Cardiac muscle cell (in vitro differentiated cells and primary cell): ENCODE measurements at regions not wholly inside any gene's neighbourhood (a gene's known extent, or its start where the extent isn't known, plus 50 kb on each side); places are given as distances from the start of the nearest gene placed in this dataset.

Source experiments
- DNase-seq, 2 donors: peaks; one replicate each; pipeline versions ENCODE4 v3.0.0 to v3.0.0-alpha.2; 2010 to 2017; ENCODE audit warnings: low read depth in 1 of 2, low spot score in 1 of 2
- H3K27ac ChIP-seq: fragments of 200-600 bp; sonication (generic); 2 replicates; pipeline ENCODE4 v1.5.1; 2016
- H3K27me3 ChIP-seq: fragments of 200-600 bp; sonication (generic); 2 replicates; pipeline ENCODE4 v1.6.0; 2016; ENCODE audit warnings: control low read depth
- H3K36me3 ChIP-seq: fragments of 200-600 bp; sonication (generic); 2 replicates; pipeline ENCODE4 v1.5.1; 2016; ENCODE audit warnings: control low read depth
- H3K4me1 ChIP-seq: fragments of 200-600 bp; sonication (generic); 2 replicates; pipeline ENCODE4 v1.8.1; 2017; ENCODE audit warnings: low read depth, mild to moderate bottlenecking, mixed run types
- H3K4me3 ChIP-seq: fragments of 200-600 bp; sonication (generic); 2 replicates; pipeline ENCODE4 v1.5.1; 2016; ENCODE audit warnings: mild to moderate bottlenecking
- H3K9me3 ChIP-seq: fragments of 200-600 bp; sonication (generic); 2 replicates; pipeline ENCODE4 v1.5.1; 2017; ENCODE audit warnings: low read depth, mild to moderate bottlenecking, control low read depth
- TF ChIP-seq, protein P1 (sequence below): IDR thresholded peaks from 2 replicates; pipeline ENCODE4 v1.5.1; 2012; ENCODE audit warnings: low read depth, mild to moderate bottlenecking, low read length

DNA sequence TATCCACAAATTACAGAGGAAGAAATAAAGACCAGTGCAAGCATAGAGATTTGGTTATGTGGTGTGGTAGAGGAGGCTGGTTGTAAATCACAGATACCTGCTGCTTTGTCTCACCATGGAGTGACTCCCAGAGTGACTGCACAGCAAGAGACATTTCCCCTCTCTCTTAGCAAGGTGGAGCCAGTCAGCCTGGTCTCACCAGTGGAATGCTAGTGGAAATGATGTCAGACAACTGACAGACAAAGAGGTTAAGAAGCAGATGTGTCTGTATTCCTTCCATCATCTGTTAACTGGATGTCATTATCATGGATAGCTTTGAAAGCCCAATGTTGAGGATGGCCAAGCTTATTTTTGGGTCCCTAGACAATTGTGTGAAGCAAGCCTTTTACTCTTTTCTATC is 509.4 kb upstream of the SEMA6A start:
- TF ChIP-seq, protein P1, sequence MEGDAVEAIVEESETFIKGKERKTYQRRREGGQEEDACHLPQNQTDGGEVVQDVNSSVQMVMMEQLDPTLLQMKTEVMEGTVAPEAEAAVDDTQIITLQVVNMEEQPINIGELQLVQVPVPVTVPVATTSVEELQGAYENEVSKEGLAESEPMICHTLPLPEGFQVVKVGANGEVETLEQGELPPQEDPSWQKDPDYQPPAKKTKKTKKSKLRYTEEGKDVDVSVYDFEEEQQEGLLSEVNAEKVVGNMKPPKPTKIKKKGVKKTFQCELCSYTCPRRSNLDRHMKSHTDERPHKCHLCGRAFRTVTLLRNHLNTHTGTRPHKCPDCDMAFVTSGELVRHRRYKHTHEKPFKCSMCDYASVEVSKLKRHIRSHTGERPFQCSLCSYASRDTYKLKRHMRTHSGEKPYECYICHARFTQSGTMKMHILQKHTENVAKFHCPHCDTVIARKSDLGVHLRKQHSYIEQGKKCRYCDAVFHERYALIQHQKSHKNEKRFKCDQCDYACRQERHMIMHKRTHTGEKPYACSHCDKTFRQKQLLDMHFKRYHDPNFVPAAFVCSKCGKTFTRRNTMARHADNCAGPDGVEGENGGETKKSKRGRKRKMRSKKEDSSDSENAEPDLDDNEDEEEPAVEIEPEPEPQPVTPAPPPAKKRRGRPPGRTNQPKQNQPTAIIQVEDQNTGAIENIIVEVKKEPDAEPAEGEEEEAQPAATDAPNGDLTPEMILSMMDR = no peak
- H3K27ac ChIP-seq = no peak overlapping the region
- H3K4me1 ChIP-seq = peaks cover 2% of the 10 kb centered on the region
- H3K4me3 ChIP-seq = no peak overlapping the region
- H3K9me3 ChIP-seq = no peaks in the 10 kb centered on the region
- no peaks in the 10 kb centered on the region for H3K36me3 ChIP-seq
- H3K27me3 ChIP-seq = no peaks in the 10 kb centered on the region
- peak in 1 of 2 donors; percentile 19 for DNase-seq

DNA sequence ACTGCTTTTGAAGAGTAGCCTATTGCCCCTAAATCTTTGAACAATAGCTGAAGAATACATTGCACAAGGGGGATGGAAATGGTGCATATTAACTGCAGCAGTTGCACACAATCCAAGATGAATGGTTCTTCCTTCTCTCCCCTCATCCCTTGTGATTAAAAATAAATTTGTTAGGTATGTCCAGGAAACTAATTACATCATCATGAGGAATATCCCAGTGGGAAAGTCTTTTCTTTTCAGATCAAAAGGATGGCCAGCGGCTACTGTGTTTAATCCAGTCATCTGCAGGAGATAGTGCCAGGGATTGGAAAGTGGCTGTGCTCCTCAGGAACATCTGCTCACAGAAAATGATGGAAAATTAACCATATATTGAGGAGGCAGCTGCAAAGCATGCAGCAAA is 508.4 kb upstream of the SEMA6A start:
- TF ChIP-seq, protein P1 = no peak
- Histone ChIP-seq H3K4me1 (peaks cover 2% of the 10 kb centered on the region), H3K9me3 (no peaks in the 10 kb centered on the region), H3K27me3 (no peaks in the 10 kb centered on the region), H3K27ac (no peak overlapping the region), H3K4me3 (no peak overlapping the region), H3K36me3 (no peaks in the 10 kb centered on the region)
- DNase-seq = no peak

DNA sequence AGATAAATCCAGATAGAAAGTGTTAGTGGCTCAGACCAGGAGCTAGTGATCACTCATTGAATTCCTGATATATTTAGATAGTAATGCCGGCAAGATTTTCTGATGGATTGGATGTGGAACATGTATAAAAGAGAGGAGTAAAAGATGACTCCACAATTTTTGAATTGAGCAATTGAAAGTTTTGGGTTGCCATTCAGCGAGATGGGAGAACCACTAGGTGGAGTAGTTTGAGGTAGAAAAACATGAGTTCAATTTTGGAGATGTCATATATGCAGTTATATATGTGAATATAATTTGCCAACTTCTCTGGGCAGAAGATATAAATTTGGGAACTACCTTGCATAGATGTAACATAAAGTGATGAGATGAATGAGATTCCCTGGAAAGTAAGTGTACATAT is 502.5 kb upstream of the SEMA6A start:
- Histone ChIP-seq H3K4me1 (no peaks in the 10 kb centered on the region), H3K36me3 (no peaks in the 10 kb centered on the region), H3K4me3 (no peak overlapping the region), H3K27ac (no peak overlapping the region), H3K27me3 (no peaks in the 10 kb centered on the region), H3K9me3 (no peaks in the 10 kb centered on the region)
- DNase-seq = peak in 1 of 2 donors; percentile 14
- TF ChIP-seq, protein P1 = peak; percentile 47

DNA sequence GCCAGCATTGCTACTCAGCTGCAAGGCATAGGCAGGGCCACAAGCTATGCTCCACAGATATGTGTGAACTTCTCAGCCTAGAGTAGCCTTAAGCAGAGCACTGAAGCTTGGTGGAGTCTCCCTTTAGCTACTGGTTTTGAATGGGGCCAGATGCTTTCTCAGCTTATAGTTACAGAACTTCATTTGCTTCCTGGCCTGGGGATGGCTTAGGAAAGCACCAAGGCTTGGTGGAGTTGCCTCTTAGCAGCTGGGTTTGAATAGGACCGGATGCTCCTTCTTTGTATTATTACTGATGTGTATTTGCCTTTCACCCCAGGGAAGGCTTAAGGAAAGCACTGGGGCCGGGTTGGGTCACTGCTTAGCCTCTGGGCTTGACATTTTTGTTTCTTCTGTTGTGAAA is 497.8 kb upstream of the SEMA6A start:
- TF ChIP-seq, protein P1 = no peak
- Histone ChIP-seq H3K27me3 (no peaks in the 10 kb centered on the region), H3K9me3 (no peaks in the 10 kb centered on the region), H3K4me1 (no peaks in the 10 kb centered on the region), H3K4me3 (no peak overlapping the region), H3K27ac (no peak overlapping the region), H3K36me3 (no peaks in the 10 kb centered on the region)
- no peak for DNase-seq

DNA sequence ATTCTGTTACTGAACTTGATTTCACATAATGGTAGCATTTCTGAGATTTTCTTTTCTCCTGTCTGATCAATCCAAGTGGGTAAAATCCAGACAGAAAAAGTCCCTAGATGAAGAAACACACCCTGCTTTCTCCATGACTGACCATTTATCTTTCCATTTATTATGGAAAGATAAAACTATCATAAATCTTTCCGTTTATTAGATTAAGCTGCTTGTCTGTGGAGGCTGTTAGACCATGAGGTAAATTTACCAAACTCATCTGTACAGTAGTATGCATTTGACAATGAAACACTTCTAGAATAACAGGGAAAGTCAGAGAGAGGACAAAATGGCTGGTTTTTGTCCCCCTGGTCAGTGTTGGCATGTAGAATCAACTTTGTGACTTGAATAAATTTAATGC is 491.2 kb upstream of the SEMA6A start:
- H3K36me3 ChIP-seq = no peaks in the 10 kb centered on the region
- no peaks in the 10 kb centered on the region for H3K4me1 ChIP-seq
- H3K27me3 ChIP-seq = no peaks in the 10 kb centered on the region
- no peak overlapping the region for H3K27ac ChIP-seq
- TF ChIP-seq, protein P1 = no peak
- no peak overlapping the region for H3K4me3 ChIP-seq
- no peak for DNase-seq
- H3K9me3 ChIP-seq = no peaks in the 10 kb centered on the region

DNA sequence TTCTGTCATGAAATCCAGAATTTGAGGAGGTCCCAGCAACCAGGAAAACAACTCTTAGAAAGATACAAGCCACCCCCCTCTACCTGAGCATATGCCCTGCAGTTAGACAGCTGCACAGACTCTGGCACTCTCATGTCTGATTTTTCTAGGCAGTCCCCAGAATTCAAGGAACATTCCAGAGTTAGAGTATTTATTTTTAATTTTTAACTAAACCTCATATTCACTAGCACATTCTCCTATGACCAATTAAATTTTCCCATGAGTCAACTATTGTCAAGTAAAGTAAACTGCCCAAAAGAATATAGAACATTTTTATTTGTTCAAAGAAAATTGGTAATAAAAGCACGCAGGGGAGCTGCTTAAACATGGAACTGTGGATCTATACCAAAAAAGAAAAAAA is 490.5 kb upstream of the SEMA6A start:
- H3K4me3 ChIP-seq = no peak overlapping the region
- TF ChIP-seq, protein P1 = no peak
- H3K9me3 ChIP-seq = no peaks in the 10 kb centered on the region
- no peaks in the 10 kb centered on the region for H3K36me3 ChIP-seq
- no peaks in the 10 kb centered on the region for H3K27me3 ChIP-seq
- H3K4me1 ChIP-seq = no peaks in the 10 kb centered on the region
- H3K27ac ChIP-seq = no peak overlapping the region
- no peak for DNase-seq
